A549 (cell line): ENCODE measurements at regions not wholly inside any gene's neighbourhood (a gene's known extent, or its start where the extent isn't known, plus 50 kb on each side); places are given as distances from the start of the nearest gene placed in this dataset.

Source experiments
- ATAC-seq, 2 experiments: fragments of 200-7000 bp in 1 of 2; fragments of >200 bp in 1 of 2; cut with Nextera tagmentation in 1 of 2; cut with Tn5 transposase in 1 of 2; 3 replicates each; pipeline versions ENCODE4 v1.8.0 to v1.9.1; 2018 to 2020; ENCODE audit warnings: mild to moderate bottlenecking in 1 of 2, moderate library complexity in 1 of 2
- CTCF ChIA-PET: fragments of 300-600 bp; sonication (Branson Sonifier 250); formaldehyde crosslinking; extraction: SDS; loops from one replicate; lab custom pipeline; 2021; ENCODE audit warnings: antibody characterized with exemption, inconsistent platforms; lab: Yijun Ruan, JAX
- POLR2A ChIA-PET: fragments of 350-600 bp; formaldehyde crosslinking; extraction: SDS; loops from one replicate; lab custom pipeline; 2021; ENCODE audit warnings: antibody characterized with exemption, inconsistent platforms; lab: Yijun Ruan, JAX
- DNase-seq, 2 experiments: peaks; one replicate each; pipeline versions ENCODE4 v3.0.0 to v3.0.0-alpha.2; 2011 to 2016; ENCODE audit warnings: low read depth in 1 of 2, low spot score in 1 of 2
- FAIRE-seq: peaks from 2 replicates; lab custom pipeline; 2011; peaks lifted over from hg19 to GRCh38; lab: Jason Lieb, UNC
- H3K27ac ChIP-seq, 2 experiments: fragments of >200 bp; sonication (Bioruptor Twin); formaldehyde crosslinking; 3 replicates each; pipeline ENCODE4 v1.5.1; 2016 to 2017
- H3K4me1 ChIP-seq: fragments of >200 bp; sonication (Bioruptor Twin); formaldehyde crosslinking; 3 replicates; pipeline ENCODE4 v1.6.1; 2016
- H3K4me2 ChIP-seq: fragments of >200 bp; sonication (Bioruptor Twin); formaldehyde crosslinking; 3 replicates; pipeline ENCODE4 v1.6.1; 2016
- H3K4me3 ChIP-seq: fragments of >200 bp; sonication (Bioruptor Twin); formaldehyde crosslinking; 3 replicates; pipeline ENCODE4 v1.5.1; 2016
- H3K9me3 ChIP-seq: fragments of >200 bp; sonication (Bioruptor Twin); formaldehyde crosslinking; 3 replicates; pipeline ENCODE4 v1.6.1; 2016
- CBX2 ChIP-seq: fragments of 200-600 bp; sonication (generic); IDR thresholded peaks from 2 replicates; pipeline ENCODE4 v1.6.1; 2016; ENCODE audit warnings: low read depth, mild to moderate bottlenecking, borderline replicate concordance
- CHD2 ChIP-seq: fragments of 150-350 bp; IDR thresholded peaks from 2 replicates; pipeline ENCODE4 v1.6.1; 2014; ENCODE audit warnings: low read length; ENCODE audit not compliant: partially characterized antibody
- CHD4 ChIP-seq: fragments of 200-600 bp; sonication (generic); IDR thresholded peaks from 2 replicates; pipeline ENCODE4 v1.6.1; 2016; ENCODE audit warnings: antibody characterized with exemption, mild to moderate bottlenecking, borderline replicate concordance
- EHMT2 ChIP-seq: fragments of 200-600 bp; sonication (generic); IDR thresholded peaks from 2 replicates; pipeline ENCODE4 v1.6.1; 2016; ENCODE audit warnings: antibody characterized with exemption, low read depth, mild to moderate bottlenecking, moderate library complexity
- GATA3 ChIP-seq: IDR thresholded peaks from 2 replicates; pipeline ENCODE4 v1.6.1; 2012; ENCODE audit warnings: borderline replicate concordance
- HMGXB4 ChIP-seq: fragments of 250-450 bp; sonication (Bioruptor Pico); IDR thresholded peaks from 2 replicates; pipeline ENCODE4 v1.5.0; 2021; ENCODE audit warnings: mild to moderate bottlenecking, moderate library complexity, borderline replicate concordance
- HOXB13 ChIP-seq: fragments of 250-450 bp; sonication (Bioruptor Pico); IDR thresholded peaks from 2 replicates; pipeline ENCODE4 v1.5.0; 2020; ENCODE audit warnings: low read depth, mild to moderate bottlenecking, moderate library complexity
- KDM5A ChIP-seq: fragments of 200-600 bp; sonication (generic); IDR thresholded peaks from 2 replicates; pipeline ENCODE4 v1.6.1; 2016; ENCODE audit warnings: antibody characterized with exemption, mild to moderate bottlenecking
- MAZ ChIP-seq: fragments of 150-350 bp; IDR thresholded peaks from 2 replicates; pipeline ENCODE4 v1.6.1; 2014; ENCODE audit warnings: antibody characterized with exemption, low read depth, low read length, borderline replicate concordance
- NFE2L2 ChIP-seq: fragments of 150-350 bp; conservative IDR thresholded peaks from 2 replicates; pipeline ENCODE4 v1.6.1; 2014; ENCODE audit warnings: low read length
- NR3C1 ChIP-seq: fragments of >200 bp; sonication (Bioruptor Twin); formaldehyde crosslinking; IDR thresholded peaks from 3 replicates; pipeline ENCODE4 v1.6.1; 2017
- PHF8 ChIP-seq: fragments of 200-600 bp; sonication (generic); IDR thresholded peaks from 2 replicates; pipeline ENCODE4 v1.6.1; 2016; ENCODE audit warnings: low read depth, mild to moderate bottlenecking, antibody characterized with exemption, moderate library complexity, borderline replicate concordance
- POLR2AphosphoS2 ChIP-seq: conservative IDR thresholded peaks from 2 replicates; pipeline ENCODE4 v1.6.1; 2012; ENCODE audit warnings: low read length, improper control_type of control experiment, inconsistent platforms
- RNF2 ChIP-seq: fragments of 200-600 bp; sonication (generic); IDR thresholded peaks from 2 replicates; pipeline ENCODE4 v1.6.1; 2016; ENCODE audit warnings: low read depth, mild to moderate bottlenecking, antibody characterized with exemption, moderate library complexity, borderline replicate concordance
- SMC3 ChIP-seq: fragments of >200 bp; sonication (Bioruptor Twin); formaldehyde crosslinking; IDR thresholded peaks from 3 replicates; pipeline ENCODE4 v1.6.1; 2018; ENCODE audit warnings: inconsistent platforms
- SREBF2 ChIP-seq: fragments of 450-650 bp; IDR thresholded peaks from 2 replicates; pipeline ENCODE4 v1.6.1; 2014; ENCODE audit warnings: mild to moderate bottlenecking, moderate library complexity
- TP53 ChIP-seq: fragments of 250-450 bp; sonication (Bioruptor Pico); IDR thresholded peaks from 2 replicates; pipeline ENCODE4 v1.5.0; 2021; ENCODE audit warnings: mild to moderate bottlenecking, moderate library complexity
- USF2 ChIP-seq: fragments of 450-650 bp; IDR thresholded peaks from 2 replicates; pipeline ENCODE4 v1.6.1; 2014; ENCODE audit warnings: antibody characterized with exemption
- ZC3H11A ChIP-seq: fragments of 450-650 bp; IDR thresholded peaks from 2 replicates; pipeline ENCODE4 v1.6.1; 2014; ENCODE audit warnings: antibody characterized with exemption, mild to moderate bottlenecking
- ZNF302 ChIP-seq: fragments of 250-450 bp; sonication (Bioruptor Pico); IDR thresholded peaks from 2 replicates; pipeline ENCODE4 v1.9.0; 2021; ENCODE audit warnings: inconsistent platforms, mild to moderate bottlenecking, moderate library complexity
- WGBS: methylation state at CpG from one replicate; pipeline ENCODE4 v1.1.6; 2017; ENCODE audit errors: missing lambda C conversion rate; 5-methylcytosine and 5-hydroxymethylcytosine counted together
- TF ChIP-seq, protein P1 (sequence below): IDR thresholded peaks from 2 replicates; pipeline ENCODE4 v1.6.1; 2012
- TF ChIP-seq, protein P2 (sequence below): fragments of 150-350 bp; IDR thresholded peaks from 2 replicates; pipeline ENCODE4 v1.6.1; 2014; ENCODE audit warnings: low read depth, mild to moderate bottlenecking, low read length
- TF ChIP-seq, protein P3 (sequence below): fragments of >200 bp; sonication (Bioruptor Twin); formaldehyde crosslinking; IDR thresholded peaks from 2 replicates; pipeline ENCODE4 v1.6.1; 2016

- 0% methylated on average over 3 of the region's 3 CpGs for WGBS
- no peak for DNase-seq
- H3K4me1 ChIP-seq, result no peaks in the 10 kb centered on the region
- CTCF ChIA-PET, result no interaction called here
- H3K4me3 ChIP-seq, result no peak overlapping the region
- no peak for TF ChIP-seq CHD2
- no peak for TF ChIP-seq POLR2AphosphoS2
- no peak for TF ChIP-seq TP53 (CRISPR knock-in tag)
- no peak for TF ChIP-seq GATA3
- no peak for TF ChIP-seq NFE2L2
- TF ChIP-seq, protein P1, sequence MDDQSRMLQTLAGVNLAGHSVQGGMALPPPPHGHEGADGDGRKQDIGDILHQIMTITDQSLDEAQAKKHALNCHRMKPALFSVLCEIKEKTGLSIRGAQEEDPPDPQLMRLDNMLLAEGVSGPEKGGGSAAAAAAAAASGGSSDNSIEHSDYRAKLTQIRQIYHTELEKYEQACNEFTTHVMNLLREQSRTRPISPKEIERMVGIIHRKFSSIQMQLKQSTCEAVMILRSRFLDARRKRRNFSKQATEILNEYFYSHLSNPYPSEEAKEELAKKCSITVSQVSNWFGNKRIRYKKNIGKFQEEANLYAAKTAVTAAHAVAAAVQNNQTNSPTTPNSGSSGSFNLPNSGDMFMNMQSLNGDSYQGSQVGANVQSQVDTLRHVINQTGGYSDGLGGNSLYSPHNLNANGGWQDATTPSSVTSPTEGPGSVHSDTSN, result no peak
- no peak for ATAC-seq
- no peak overlapping the region for H3K27ac ChIP-seq
- H3K4me2 ChIP-seq, result no peak overlapping the region
- POLR2A ChIA-PET, result no interaction called here
- FAIRE-seq, result no peak
- no peaks in the 10 kb centered on the region for H3K9me3 ChIP-seq
Measured at GRCh38 chr4:17188125-17188524, 289.7 kb upstream of the LDB2 start.

DNA sequence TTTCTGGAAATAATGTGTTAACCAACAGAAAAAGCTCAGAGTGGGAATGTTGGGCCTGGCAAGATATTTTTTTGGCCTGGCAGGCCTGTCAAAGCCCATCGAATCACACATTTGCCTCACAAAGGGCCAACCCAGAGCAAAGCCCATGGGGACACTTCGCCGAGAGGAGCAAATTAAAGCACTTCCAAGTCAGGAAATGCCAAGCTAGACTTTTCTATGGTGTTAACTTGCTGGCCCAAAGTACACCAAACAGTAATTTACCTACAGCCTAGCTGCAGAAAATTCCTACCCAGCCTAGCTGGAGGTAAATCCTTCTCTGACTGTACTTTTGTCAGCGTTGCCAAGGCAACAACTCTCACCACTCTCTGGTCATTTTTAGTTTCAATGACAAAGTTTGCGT lies 288.6 kb upstream of the LDB2 start:
- POLR2A ChIA-PET, result no interaction called here
- FAIRE-seq, result no peak

GRCh38 chr4:17182888-17183287 lies 284.4 kb upstream of the LDB2 start:
- no peak overlapping the region for H3K4me3 ChIP-seq
- no peak for DNase-seq
- no peaks in the 10 kb centered on the region for H3K9me3 ChIP-seq
- ATAC-seq, result no peak
- H3K4me1 ChIP-seq, result no peaks in the 10 kb centered on the region
- no peak for FAIRE-seq
- TF ChIP-seq KDM5A (no peak), NR3C1 (no peak), POLR2AphosphoS2 (no peak), MAZ (no peak), EHMT2 (no peak), SREBF2 (no peak), RNF2 (no peak), NFE2L2 (no peak), CHD4 (no peak), HOXB13 (CRISPR knock-in tag) (no peak), CBX2 (no peak), USF2 (no peak)
- ChIA-PET CTCF (no interaction called here), POLR2A (no interaction called here)
- WGBS, result 10% methylated on average over 4 of the region's 4 CpGs
- no peak overlapping the region for H3K4me2 ChIP-seq
- no peak overlapping the region for H3K27ac ChIP-seq

More for the DNA sequence above, 288.6 kb upstream of the LDB2 start:
- Histone ChIP-seq H3K27ac (no peak overlapping the region), H3K4me2 (no peak overlapping the region), H3K4me1 (no peaks in the 10 kb centered on the region), H3K4me3 (no peak overlapping the region), H3K9me3 (no peaks in the 10 kb centered on the region)
- WGBS, result 4% methylated on average over 5 of the region's 5 CpGs
- no peak for ATAC-seq
- TF ChIP-seq, protein P1, result no peak
- TF ChIP-seq ZNF302 (CRISPR knock-in tag) (no peak), HMGXB4 (CRISPR knock-in tag) (no peak), RNF2 (no peak), PHF8 (no peak), NR3C1 (no peak), ZC3H11A (no peak), SMC3 (no peak)
- TF ChIP-seq, protein P2, sequence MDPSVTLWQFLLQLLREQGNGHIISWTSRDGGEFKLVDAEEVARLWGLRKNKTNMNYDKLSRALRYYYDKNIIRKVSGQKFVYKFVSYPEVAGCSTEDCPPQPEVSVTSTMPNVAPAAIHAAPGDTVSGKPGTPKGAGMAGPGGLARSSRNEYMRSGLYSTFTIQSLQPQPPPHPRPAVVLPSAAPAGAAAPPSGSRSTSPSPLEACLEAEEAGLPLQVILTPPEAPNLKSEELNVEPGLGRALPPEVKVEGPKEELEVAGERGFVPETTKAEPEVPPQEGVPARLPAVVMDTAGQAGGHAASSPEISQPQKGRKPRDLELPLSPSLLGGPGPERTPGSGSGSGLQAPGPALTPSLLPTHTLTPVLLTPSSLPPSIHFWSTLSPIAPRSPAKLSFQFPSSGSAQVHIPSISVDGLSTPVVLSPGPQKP, result no peak
- TF ChIP-seq, protein P3, sequence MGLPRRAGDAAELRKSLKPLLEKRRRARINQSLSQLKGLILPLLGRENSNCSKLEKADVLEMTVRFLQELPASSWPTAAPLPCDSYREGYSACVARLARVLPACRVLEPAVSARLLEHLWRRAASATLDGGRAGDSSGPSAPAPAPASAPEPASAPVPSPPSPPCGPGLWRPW, result no peak
- no peak for DNase-seq
- CTCF ChIA-PET, result no interaction called here
